Amniotic epithelial cell (primary cell): ENCODE measurements at regions not wholly inside any gene's neighbourhood (a gene's known extent, or its start where the extent isn't known, plus 50 kb on each side); places are given as distances from the start of the nearest gene placed in this dataset.
"Not testable (repeated sequence)": the region's sequence is repeated elsewhere in the genome, so short reads cannot be mapped to it uniquely, and the experiment has no call there.

Experiments used
- DNase-seq: peaks from one replicate; pipeline ENCODE4 v3.0.0-alpha.2; 2010; ENCODE audit warnings: low read depth

- DNase-seq, result no peak
Measured at GRCh38 chr10:81594991-81595390, 280.0 kb upstream of the NRG3 start.

DNA sequence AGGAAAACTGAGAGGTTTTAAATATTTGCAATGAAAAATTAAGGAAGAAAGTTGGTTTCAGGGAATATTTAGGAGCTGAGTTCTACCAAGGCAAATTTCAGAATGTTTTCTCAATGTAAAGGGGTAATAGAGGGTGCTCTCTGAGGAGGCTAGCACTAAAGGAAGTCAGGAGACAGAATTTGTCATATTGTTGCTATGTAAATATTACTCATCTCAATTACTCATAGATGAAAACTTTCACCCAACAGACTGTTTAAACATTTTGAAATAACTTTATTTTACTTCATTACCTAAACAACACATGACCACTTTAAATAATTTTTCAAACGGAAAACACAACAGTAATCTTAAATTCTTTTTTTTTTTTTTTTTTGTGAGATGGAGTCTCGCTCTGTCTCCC, 274.8 kb upstream of the NRG3 start:
- DNase-seq, result peak; percentile 70

GRCh38 chr10:81603106-81603620, 271.8 kb upstream of the NRG3 start:
- DNase-seq, result no peak

GRCh38 chr10:81644485-81644884, 230.5 kb upstream of the NRG3 start:
- DNase-seq, result not testable (repeated sequence)

- no peak for DNase-seq
Measured at GRCh38 chr10:81655986-81656385, 219.0 kb upstream of the NRG3 start.

DNA sequence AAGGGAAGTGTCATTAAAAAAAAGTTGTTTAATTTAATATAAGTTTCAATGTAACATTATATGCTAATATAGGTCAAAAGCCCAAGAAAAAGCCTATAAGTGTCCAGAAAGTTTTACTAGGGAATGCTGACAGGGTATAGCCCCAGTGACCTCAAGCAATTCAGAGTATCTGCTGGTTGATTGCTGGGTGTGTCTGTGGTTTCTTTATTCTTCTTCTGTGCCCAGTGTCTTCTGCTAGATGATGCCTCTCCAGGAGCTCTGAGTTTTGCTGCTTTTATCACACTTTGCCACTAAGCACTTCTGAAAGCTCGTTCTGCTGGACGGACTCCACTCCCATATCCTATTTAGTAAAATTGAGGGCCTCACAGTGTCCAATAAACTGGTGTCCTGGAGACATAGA, 212.2 kb upstream of the NRG3 start:
- no peak for DNase-seq

GRCh38 chr10:81664800-81665199, 210.2 kb upstream of the NRG3 start:
- DNase-seq, result not testable (repeated sequence)

GRCh38 chr10:81674941-81675340, 200.1 kb upstream of the NRG3 start:
- no peak for DNase-seq

DNA sequence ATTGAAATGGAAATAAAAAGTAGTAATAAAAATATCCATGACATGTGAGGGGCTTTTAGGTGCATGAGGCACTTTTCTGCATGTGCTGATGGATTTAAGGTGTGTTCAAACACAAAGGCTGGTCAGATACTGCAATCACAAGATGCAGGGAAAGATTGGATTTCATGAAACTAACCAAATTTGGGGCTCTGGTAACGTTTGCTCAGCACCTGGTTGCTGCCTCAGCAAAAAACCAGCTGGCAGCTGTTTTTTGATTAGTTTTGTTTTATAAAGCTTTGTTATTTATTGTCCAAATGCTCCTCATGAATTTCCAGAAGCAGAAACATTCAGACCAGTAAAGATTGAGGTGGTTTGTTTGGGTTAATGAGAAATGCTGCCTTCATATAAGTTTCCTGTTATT, 195.7 kb upstream of the NRG3 start:
- DNase-seq, result no peak

GRCh38 chr10:81680359-81680758, 194.6 kb upstream of the NRG3 start:
- no peak for DNase-seq

GRCh38 chr10:81688459-81688858, 186.5 kb upstream of the NRG3 start:
- no peak for DNase-seq

DNA sequence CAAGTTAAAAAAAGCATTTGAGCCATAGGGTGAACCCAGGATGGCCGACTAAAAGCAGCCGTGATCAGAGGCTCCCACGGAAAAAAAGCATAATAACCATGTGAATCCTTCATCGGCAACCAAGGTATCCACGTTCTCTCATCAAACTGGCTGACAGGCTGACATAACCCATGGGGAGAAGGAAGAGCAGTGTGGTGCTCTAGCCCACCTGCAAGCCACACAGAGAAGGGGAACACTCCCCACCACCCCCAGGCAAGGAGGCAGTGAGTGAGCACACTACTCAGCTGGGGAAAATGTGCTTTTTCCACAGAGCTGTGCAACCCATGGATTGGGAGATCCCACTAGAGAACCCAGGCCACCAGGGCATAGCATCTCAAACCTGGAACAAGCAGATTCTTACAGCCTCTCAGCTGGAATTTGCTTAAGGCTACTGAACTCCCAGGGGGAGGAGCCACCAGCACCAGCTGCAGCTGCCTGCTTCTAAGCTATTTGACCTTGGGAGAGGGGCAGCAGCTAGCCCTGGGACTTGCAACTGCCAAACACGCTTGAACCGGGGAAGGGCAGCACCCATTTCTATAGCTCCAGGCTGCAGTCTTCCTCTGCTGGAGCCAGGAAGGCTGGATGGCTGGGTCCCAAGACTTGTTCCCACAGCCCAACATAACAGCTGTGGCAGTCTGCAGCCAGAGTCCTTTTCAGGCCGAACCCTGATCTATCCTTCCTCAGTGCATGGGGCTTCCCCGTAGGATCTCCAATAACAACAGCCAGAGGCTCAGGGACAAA, 178.2 kb upstream of the NRG3 start:
- no peak for DNase-seq

- no peak for DNase-seq
Measured at GRCh38 chr10:81704596-81704995, 170.4 kb upstream of the NRG3 start.

DNA sequence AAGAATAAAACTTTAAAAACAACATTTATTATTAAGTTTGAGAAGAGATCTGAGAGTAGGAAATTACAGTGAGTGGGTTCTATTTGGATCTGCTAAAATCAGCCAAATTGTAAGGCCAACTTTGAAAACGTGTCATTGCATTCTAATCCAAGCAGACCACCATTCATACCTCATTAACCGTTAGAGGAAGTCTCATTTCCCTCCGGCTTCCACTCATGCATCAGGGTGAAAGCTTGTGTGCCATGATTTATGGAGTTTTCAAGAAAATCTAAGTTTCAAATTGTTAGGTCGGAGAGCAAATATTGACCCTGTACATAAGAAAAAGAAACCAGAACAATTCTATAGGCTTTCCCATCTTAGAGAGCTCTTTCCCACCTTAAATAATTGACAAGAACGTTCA, 166.6 kb upstream of the NRG3 start:
- DNase-seq, result no peak

- no peak for DNase-seq
Measured at GRCh38 chr10:81708929-81709328, 166.1 kb upstream of the NRG3 start.

- DNase-seq, result no peak
Measured at GRCh38 chr10:81722399-81722798, 152.6 kb upstream of the NRG3 start.

DNA sequence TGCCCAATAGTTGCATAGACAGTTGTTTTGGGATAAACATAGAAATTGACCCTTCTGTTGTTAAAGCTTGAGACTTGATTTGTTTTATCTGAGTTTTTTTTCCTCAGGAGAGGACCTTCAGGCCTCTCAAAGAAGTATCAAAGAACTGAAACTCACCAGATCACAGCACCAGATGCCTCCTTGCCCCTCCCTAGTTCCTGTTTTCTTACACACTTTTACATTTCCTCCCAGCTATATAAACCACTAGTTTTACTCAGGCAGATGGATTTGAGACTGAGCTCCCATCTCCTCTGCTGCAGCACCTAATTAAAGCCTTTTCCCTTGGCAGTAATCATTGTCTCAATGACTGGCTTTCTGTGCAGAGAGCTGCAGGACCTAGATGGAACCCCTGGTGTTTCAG, 150.6 kb upstream of the NRG3 start:
- no peak for DNase-seq

DNA sequence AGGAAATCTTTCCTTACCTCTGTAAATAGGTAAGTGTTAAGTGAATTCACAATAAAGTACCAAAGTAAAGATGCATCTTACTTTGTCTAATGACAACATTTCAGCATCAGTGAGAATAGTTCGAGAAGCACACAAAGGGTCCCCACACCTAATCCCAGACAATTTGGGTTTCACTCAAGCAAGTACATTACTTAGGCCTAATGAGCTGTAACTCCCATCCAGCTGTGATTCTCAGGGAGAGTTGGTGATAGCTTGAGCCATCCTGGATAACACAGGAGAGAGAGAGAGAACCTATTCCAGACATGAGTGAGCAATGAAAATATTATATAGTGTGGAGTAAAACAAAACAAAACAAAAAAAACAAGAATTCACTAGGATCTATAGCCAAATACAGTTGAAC, 149.1 kb upstream of the NRG3 start:
- no peak for DNase-seq

- no peak for DNase-seq
Measured at GRCh38 chr10:81728692-81729091, 146.3 kb upstream of the NRG3 start.

- DNase-seq, result no peak
Measured at GRCh38 chr10:81730891-81731290, 144.1 kb upstream of the NRG3 start.

- no peak for DNase-seq
Measured at GRCh38 chr10:81733542-81733941, 141.5 kb upstream of the NRG3 start.

DNA sequence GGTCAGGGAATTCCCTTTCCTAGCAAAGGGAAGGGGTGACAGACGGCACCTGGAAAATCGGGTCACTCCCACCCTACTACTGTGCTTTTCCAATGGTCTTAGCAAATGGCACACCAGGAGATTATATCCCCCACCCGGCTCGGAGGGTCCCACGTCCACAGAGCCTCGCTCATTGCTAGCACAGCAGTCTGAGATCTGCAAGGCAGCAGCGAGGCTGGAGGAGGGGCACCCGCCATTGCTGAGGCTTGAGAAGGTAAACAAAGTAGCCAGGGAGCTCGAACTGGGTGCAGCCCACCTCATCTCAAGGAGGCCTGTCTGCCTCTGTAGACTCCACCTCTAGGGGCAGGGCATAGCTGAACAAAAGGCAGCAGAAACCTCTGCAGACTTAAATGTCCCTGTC, 139.8 kb upstream of the NRG3 start:
- not testable (repeated sequence) for DNase-seq

DNA sequence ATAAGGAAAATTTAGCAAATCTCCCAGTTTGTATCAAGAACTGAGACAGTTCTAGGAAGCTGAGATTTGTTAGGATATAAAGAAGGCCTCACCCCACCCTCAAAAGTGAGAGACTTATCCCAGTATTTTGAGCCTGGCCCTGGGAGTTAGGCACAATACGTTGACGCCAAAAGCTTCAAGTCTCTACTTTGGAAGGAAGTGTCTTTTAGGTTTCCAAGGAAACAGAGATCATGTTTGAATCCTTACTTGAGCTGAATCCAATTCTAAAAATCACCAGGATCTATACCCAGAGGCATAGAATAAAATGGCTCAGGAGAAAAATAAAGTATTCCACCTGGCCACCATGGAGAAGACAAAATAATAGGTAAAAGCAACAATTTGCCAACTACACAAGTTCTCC, 115.9 kb upstream of the NRG3 start:
- no peak for DNase-seq

DNA sequence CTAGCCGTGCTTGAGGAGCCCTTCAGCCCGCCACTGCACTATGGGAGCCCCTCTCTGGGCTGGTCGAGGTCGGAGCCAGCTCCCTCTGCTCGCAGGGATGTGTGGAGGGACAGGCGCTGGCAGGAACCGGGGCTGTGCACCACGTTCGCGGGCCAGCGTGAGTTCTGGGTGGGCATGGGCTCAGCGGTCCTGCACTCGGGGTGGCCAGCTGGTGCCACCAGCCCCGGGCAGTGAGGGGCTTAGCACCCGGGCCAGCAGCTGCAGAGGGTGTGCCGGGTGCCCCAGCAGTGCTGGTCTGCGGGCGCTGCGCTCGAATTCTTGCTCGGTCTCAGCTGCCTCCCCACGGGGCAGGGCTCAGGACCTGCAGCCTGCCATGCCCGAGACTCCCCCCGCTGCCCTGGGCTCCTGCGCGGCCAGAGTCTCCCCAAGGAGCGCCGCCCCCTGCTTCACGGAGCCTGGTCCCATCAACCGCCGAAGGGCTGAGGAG, 90.8 kb upstream of the NRG3 start:
- no peak for DNase-seq
